Astrocyte (in vitro differentiated cells and primary cell): ENCODE measurements at regions not wholly inside any gene's neighbourhood (a gene's known extent, or its start where the extent isn't known, plus 50 kb on each side); places are given as distances from the start of the nearest gene placed in this dataset.
"Not testable (repeated sequence)": the region's sequence is repeated elsewhere in the genome, so short reads cannot be mapped to it uniquely, and the experiment has no call there.

ENCODE experiments used
- DNase-seq: peaks from one replicate; pipeline ENCODE4 v3.0.0-alpha.2; 2010; ENCODE audit warnings: low read depth
- FAIRE-seq: peaks from 2 replicates; lab custom pipeline; 2011; peaks lifted over from hg19 to GRCh38; lab: Jason Lieb, UNC
- H2AFZ ChIP-seq: 2 replicates; pipeline ENCODE4 v1.6.0; 2012; ENCODE audit warnings: low read depth, low read length, inconsistent platforms
- H3K27ac ChIP-seq: 2 replicates; pipeline ENCODE4 v1.5.1; 2011; ENCODE audit warnings: low read depth, low read length, inconsistent platforms
- H3K27me3 ChIP-seq: 2 replicates; pipeline ENCODE4 v1.6.0; 2011; ENCODE audit warnings: low read length, inconsistent platforms; ENCODE audit not compliant: insufficient read depth
- H3K36me3 ChIP-seq: 2 replicates; pipeline ENCODE4 v1.5.1; 2011; ENCODE audit warnings: low read length, inconsistent platforms; ENCODE audit not compliant: insufficient read depth
- H3K4me1 ChIP-seq: 2 replicates; pipeline ENCODE4 v1.5.1; 2011; ENCODE audit warnings: low read length, inconsistent platforms; ENCODE audit not compliant: insufficient read depth
- H3K4me2 ChIP-seq: 2 replicates; pipeline ENCODE4 v1.6.0; 2012; ENCODE audit warnings: low read length, inconsistent platforms
- H3K4me3 ChIP-seq: 2 replicates; pipeline ENCODE4 v1.5.1; 2011; ENCODE audit warnings: low read depth, mild to moderate bottlenecking, low read length, inconsistent platforms; ENCODE audit not compliant: insufficient read depth
- H3K79me2 ChIP-seq: 2 replicates; pipeline ENCODE4 v1.6.0; 2012; ENCODE audit warnings: mild to moderate bottlenecking, low read length, inconsistent platforms; ENCODE audit not compliant: insufficient read depth
- H3K9ac ChIP-seq: 2 replicates; pipeline ENCODE4 v1.6.0; 2012; ENCODE audit warnings: mild to moderate bottlenecking, low read length, inconsistent platforms
- H3K9me3 ChIP-seq: 2 replicates; pipeline ENCODE4 v1.5.1; 2012; ENCODE audit warnings: low read depth, mild to moderate bottlenecking, low read length, inconsistent platforms; ENCODE audit not compliant: insufficient read depth
- H4K20me1 ChIP-seq: 2 replicates; pipeline ENCODE4 v1.6.0; 2012; ENCODE audit warnings: low read length, inconsistent platforms; ENCODE audit not compliant: insufficient read depth
- H3K27ac Mint-ChIP-seq: one replicate; pipeline ENCODE4 v1.8.0; 2021; ENCODE audit warnings: mild to moderate bottlenecking, mixed read lengths; ENCODE audit not compliant: unreplicated experiment
- H3K27me3 Mint-ChIP-seq: one replicate; pipeline ENCODE4 v1.8.0; 2021; ENCODE audit warnings: low read depth, mixed read lengths; ENCODE audit not compliant: unreplicated experiment
- H3K36me3 Mint-ChIP-seq: one replicate; pipeline ENCODE4 v1.8.0; 2021; ENCODE audit warnings: low read depth, mixed read lengths; ENCODE audit not compliant: unreplicated experiment
- H3K4me1 Mint-ChIP-seq: one replicate; pipeline ENCODE4 v1.8.0; 2021; ENCODE audit warnings: low read depth, mixed read lengths; ENCODE audit not compliant: unreplicated experiment
- H3K4me3 Mint-ChIP-seq: one replicate; pipeline ENCODE4 v1.8.0; 2021; ENCODE audit warnings: mild to moderate bottlenecking, moderate library complexity, mixed read lengths; ENCODE audit not compliant: unreplicated experiment
- H3K9me3 Mint-ChIP-seq: one replicate; pipeline ENCODE4 v1.8.0; 2021; ENCODE audit warnings: mild to moderate bottlenecking, mixed read lengths; ENCODE audit not compliant: unreplicated experiment
- CTCF ChIP-seq: IDR thresholded peaks from 2 replicates; pipeline ENCODE4 v1.5.1; 2011; ENCODE audit warnings: low read depth, mild to moderate bottlenecking, inconsistent platforms, low read length, moderate library complexity; ENCODE audit not compliant: insufficient read depth
- EZH2 ChIP-seq: IDR thresholded peaks from 2 replicates; pipeline ENCODE4 v1.6.1; 2012; ENCODE audit warnings: mild to moderate bottlenecking, low read length, inconsistent platforms; ENCODE audit not compliant: insufficient read depth

- no peak for FAIRE-seq
- no peaks in the 10 kb centered on the region for H4K20me1 ChIP-seq
- no peak overlapping the region for H3K4me2 ChIP-seq
- H3K9ac ChIP-seq = no peak overlapping the region
- no peaks in the 10 kb centered on the region for H3K79me2 ChIP-seq
- H3K27me3 Mint-ChIP-seq = no peaks in the 10 kb centered on the region
- no peaks in the 10 kb centered on the region for H3K27me3 ChIP-seq
- no peak for TF ChIP-seq EZH2
- TF ChIP-seq CTCF = no peak
- H3K4me1 ChIP-seq = no peaks in the 10 kb centered on the region
- H3K27ac Mint-ChIP-seq = no peak overlapping the region
- peaks cover 3% of the 10 kb centered on the region for H3K9me3 ChIP-seq
- H3K36me3 ChIP-seq = no peaks in the 10 kb centered on the region
- H3K9me3 Mint-ChIP-seq = peaks cover 2% of the 10 kb centered on the region
- no peak overlapping the region for H3K4me3 ChIP-seq
- no peak overlapping the region for H2AFZ ChIP-seq
- no peaks in the 10 kb centered on the region for H3K36me3 Mint-ChIP-seq
- peaks cover 25% of the 10 kb centered on the region for H3K4me1 Mint-ChIP-seq
- DNase-seq = no peak
- no peak overlapping the region for H3K4me3 Mint-ChIP-seq
- H3K27ac ChIP-seq = no peak overlapping the region
Measured at GRCh38 chr3:177626045-177626444, 428.8 kb upstream of the TBL1XR1 start.

- H3K9ac ChIP-seq, H4K20me1 ChIP-seq, H2AFZ ChIP-seq, H3K27ac ChIP-seq, H3K4me2 ChIP-seq, H3K79me2 ChIP-seq, H3K27me3 Mint-ChIP-seq, DNase-seq, H3K4me3 ChIP-seq, H3K27me3 ChIP-seq, FAIRE-seq, H3K4me3 Mint-ChIP-seq, H3K36me3 ChIP-seq, H3K9me3 ChIP-seq, H3K9me3 Mint-ChIP-seq, H3K36me3 Mint-ChIP-seq, H3K27ac Mint-ChIP-seq, H3K4me1 ChIP-seq: not testable (repeated sequence)
- peaks cover 23% of the 10 kb centered on the region for H3K4me1 Mint-ChIP-seq
Measured at GRCh38 chr3:177628095-177628719, 430.9 kb upstream of the TBL1XR1 start.

- Histone ChIP-seq H4K20me1 (no peaks in the 10 kb centered on the region), H3K9me3 (peaks cover 3% of the 10 kb centered on the region), H3K4me3 (no peak overlapping the region), H3K27me3 (no peaks in the 10 kb centered on the region), H3K36me3 (no peaks in the 10 kb centered on the region), H3K4me2 (no peak overlapping the region), H3K27ac (no peak overlapping the region), H3K4me1 (peaks cover 5% of the 10 kb centered on the region), H2AFZ (no peak overlapping the region), H3K79me2 (no peaks in the 10 kb centered on the region), H3K9ac (no peak overlapping the region)
- DNase-seq (no peak), FAIRE-seq (no peak)
- H3K36me3 Mint-ChIP-seq = no peaks in the 10 kb centered on the region
- no peak overlapping the region for H3K27ac Mint-ChIP-seq
- TF ChIP-seq EZH2 (no peak), CTCF (no peak)
- H3K27me3 Mint-ChIP-seq = no peaks in the 10 kb centered on the region
- H3K4me3 Mint-ChIP-seq = no peak overlapping the region
- H3K4me1 Mint-ChIP-seq = peaks cover 15% of the 10 kb centered on the region
- H3K9me3 Mint-ChIP-seq = peaks cover 2% of the 10 kb centered on the region
Measured at GRCh38 chr3:177629276-177629675, 432.0 kb upstream of the TBL1XR1 start.
